DOHH2 (cell line): ENCODE measurements at regions not wholly inside any gene's neighbourhood (a gene's known extent, or its start where the extent isn't known, plus 50 kb on each side); places are given as distances from the start of the nearest gene placed in this dataset.
"Not testable (repeated sequence)": the region's sequence is repeated elsewhere in the genome, so short reads cannot be mapped to it uniquely, and the experiment has no call there.

ENCODE experiments used
- H3F3A ChIP-seq: fragments of 200-600 bp; sonication (generic), shearing (Covaris generic); 2 replicates; pipeline ENCODE4 v1.6.0; 2016; ENCODE audit warnings: antibody characterized with exemption, mild to moderate bottlenecking; ENCODE audit not compliant: control insufficient read depth, insufficient read depth
- H3K27ac ChIP-seq: fragments of 200-600 bp; sonication (generic); 2 replicates; pipeline ENCODE4 v1.5.1; 2014; ENCODE audit warnings: low read depth, mild to moderate bottlenecking, low read length, moderate library complexity
- H3K27me3 ChIP-seq: fragments of 200-600 bp; sonication (generic); 2 replicates; pipeline ENCODE4 v1.6.1; 2014; ENCODE audit warnings: mild to moderate bottlenecking, low read length, mixed read lengths; ENCODE audit not compliant: control insufficient read depth
- H3K36me3 ChIP-seq: fragments of 200-600 bp; sonication (generic); 2 replicates; pipeline ENCODE4 v1.6.1; 2014; ENCODE audit warnings: mild to moderate bottlenecking, low read length, moderate library complexity, mixed read lengths; ENCODE audit not compliant: control insufficient read depth
- H3K4me1 ChIP-seq: fragments of 200-600 bp; sonication (generic); 2 replicates; pipeline ENCODE4 v1.6.1; 2014; ENCODE audit warnings: mild to moderate bottlenecking, low read length, mixed read lengths; ENCODE audit not compliant: control insufficient read depth
- H3K4me2 ChIP-seq: fragments of 200-600 bp; sonication (generic); 2 replicates; pipeline ENCODE4 v1.6.0; 2014; ENCODE audit warnings: mild to moderate bottlenecking, low read length, moderate library complexity
- H3K4me3 ChIP-seq: fragments of 200-600 bp; sonication (generic); 2 replicates; pipeline ENCODE4 v1.5.1; 2014; ENCODE audit warnings: mild to moderate bottlenecking, low read length, mixed read lengths
- H3K79me2 ChIP-seq: fragments of 200-600 bp; sonication (generic); 2 replicates; pipeline ENCODE4 v1.6.1; 2014; ENCODE audit warnings: mild to moderate bottlenecking, low read length, mixed read lengths; ENCODE audit not compliant: control insufficient read depth
- H3K9me2 ChIP-seq: fragments of 200-600 bp; sonication (generic); replicated peaks from 2 replicates; pipeline ENCODE4 v1.6.1; 2014; ENCODE audit warnings: mild to moderate bottlenecking, low read length, mixed read lengths; ENCODE audit not compliant: control insufficient read depth
- H3K9me3 ChIP-seq: fragments of 200-600 bp; sonication (generic); 2 replicates; pipeline ENCODE4 v1.6.1; 2014; ENCODE audit warnings: antibody characterized with exemption, low read length, mixed read lengths; ENCODE audit not compliant: control insufficient read depth, insufficient read depth
- H4K20me1 ChIP-seq: fragments of 200-600 bp; sonication (generic); 2 replicates; pipeline ENCODE4 v1.6.0; 2014; ENCODE audit warnings: low read depth, mild to moderate bottlenecking, antibody characterized with exemption, low read length, moderate library complexity; ENCODE audit not compliant: control insufficient read depth, insufficient read depth
- CTCF ChIP-seq: fragments of 200-600 bp; sonication (generic); IDR thresholded peaks from one replicate; pipeline ENCODE4 v1.5.1; 2014; ENCODE audit warnings: antibody characterized with exemption, mild to moderate bottlenecking, low read depth, low read length; ENCODE audit not compliant: poor library complexity, severe bottlenecking
- EZH2phosphoT487 ChIP-seq: fragments of 200-600 bp; sonication (generic); IDR thresholded peaks from 2 replicates; pipeline ENCODE4 v1.6.1; 2017; ENCODE audit warnings: borderline replicate concordance, mild to moderate bottlenecking, antibody characterized with exemption, low read length, moderate library complexity, mixed read lengths

DNA sequence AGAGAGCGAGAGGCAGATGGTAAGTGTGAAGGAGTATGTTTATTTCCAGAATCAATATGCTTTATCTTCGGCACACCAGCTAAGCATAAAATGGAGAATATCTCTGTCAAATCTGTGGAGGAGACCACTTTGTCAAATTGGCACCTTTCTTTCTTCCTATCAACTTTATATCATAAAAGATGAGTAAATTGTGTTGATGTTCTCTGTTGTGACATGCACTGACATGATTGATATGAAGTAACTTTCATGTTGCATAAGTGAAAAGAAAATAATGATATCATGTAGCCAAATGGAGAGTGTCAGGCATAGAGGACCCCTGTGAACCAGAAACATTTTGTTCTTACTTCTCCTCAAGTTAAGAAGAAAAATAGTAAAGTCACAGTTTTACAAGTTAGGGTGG lies 753.8 kb downstream of the ZNF385D start:
- no peaks in the 10 kb centered on the region for H3K4me1 ChIP-seq
- H3K36me3 ChIP-seq, result no peaks in the 10 kb centered on the region
- no peak overlapping the region for H3K27ac ChIP-seq
- H3K27me3 ChIP-seq, result no peaks in the 10 kb centered on the region
- no peaks in the 10 kb centered on the region for H3K9me3 ChIP-seq
- TF ChIP-seq CTCF, result no peak
- H3K79me2 ChIP-seq, result no peaks in the 10 kb centered on the region
- no peak overlapping the region for H3K4me3 ChIP-seq
- no peaks in the 10 kb centered on the region for H3F3A ChIP-seq
- H4K20me1 ChIP-seq, result no peaks in the 10 kb centered on the region
- H3K9me2 ChIP-seq, result no peaks in the 10 kb centered on the region
- H3K4me2 ChIP-seq, result no peak overlapping the region

GRCh38 chr3:20990896-20991295 lies 760.1 kb downstream of the ZNF385D start:
- no peaks in the 10 kb centered on the region for H4K20me1 ChIP-seq
- H3F3A ChIP-seq, result no peaks in the 10 kb centered on the region
- H3K36me3 ChIP-seq, result no peaks in the 10 kb centered on the region
- TF ChIP-seq CTCF (no peak), EZH2phosphoT487 (no peak)
- H3K4me3 ChIP-seq, result no peak overlapping the region
- no peaks in the 10 kb centered on the region for H3K4me1 ChIP-seq
- no peak overlapping the region for H3K4me2 ChIP-seq
- H3K9me2 ChIP-seq, result no peaks in the 10 kb centered on the region
- no peaks in the 10 kb centered on the region for H3K9me3 ChIP-seq
- no peak overlapping the region for H3K27ac ChIP-seq
- no peaks in the 10 kb centered on the region for H3K27me3 ChIP-seq
- H3K79me2 ChIP-seq, result no peaks in the 10 kb centered on the region

GRCh38 chr3:20989653-20990052 lies 761.4 kb downstream of the ZNF385D start:
- not testable (repeated sequence) for H3K9me3 ChIP-seq, H4K20me1 ChIP-seq, H3K36me3 ChIP-seq, H3K4me3 ChIP-seq, H3K4me2 ChIP-seq, H3K4me1 ChIP-seq, H3K79me2 ChIP-seq, H3F3A ChIP-seq, H3K9me2 ChIP-seq, H3K27me3 ChIP-seq, H3K27ac ChIP-seq

- Histone ChIP-seq H3K4me2 (no peak overlapping the region), H3K9me3 (no peaks in the 10 kb centered on the region), H3K9me2 (no peaks in the 10 kb centered on the region), H3K27ac (no peak overlapping the region), H3K27me3 (no peaks in the 10 kb centered on the region), H3K36me3 (no peaks in the 10 kb centered on the region), H3K79me2 (no peaks in the 10 kb centered on the region), H3F3A (no peaks in the 10 kb centered on the region), H3K4me3 (no peak overlapping the region), H4K20me1 (no peaks in the 10 kb centered on the region), H3K4me1 (no peaks in the 10 kb centered on the region)
- no peak for TF ChIP-seq CTCF
Observed at GRCh38 chr3:20984594-20985205, 766.3 kb downstream of the ZNF385D start.
